Ramos (cell line): ENCODE measurements at regions not wholly inside any gene's neighbourhood (a gene's known extent, or its start where the extent isn't known, plus 50 kb on each side); places are given as distances from the start of the nearest gene placed in this dataset.

ENCODE experiments used
- in situ Hi-C: fragments of 300-500 bp; cut with MboI; formaldehyde crosslinking; loops from one replicate; pipeline ENCODE4 v1.14.3; 2022; ENCODE audit warnings: low sequenced_read_pairs; ENCODE audit not compliant: unreplicated experiment

DNA sequence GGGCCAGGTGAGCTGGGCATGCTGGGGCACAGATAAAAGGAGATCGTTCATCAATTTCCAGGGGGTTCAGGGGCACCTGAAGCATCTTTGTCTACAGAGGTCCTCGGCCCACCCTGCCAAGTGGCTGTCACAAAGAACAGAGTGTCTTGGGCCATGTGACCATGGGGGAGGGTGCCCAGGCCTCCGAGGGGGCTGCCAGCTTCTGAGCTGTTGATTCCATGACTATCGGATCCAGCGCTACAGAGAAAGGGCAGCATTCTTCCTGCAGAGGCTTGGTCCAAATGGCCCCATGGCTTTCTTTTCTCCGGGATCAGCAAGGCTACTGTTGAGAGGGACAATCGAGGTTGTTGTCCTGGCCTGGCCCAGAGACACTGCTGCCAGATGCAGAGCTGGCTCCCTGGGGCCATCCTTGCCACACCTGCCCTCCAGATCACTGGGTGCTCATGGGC, 289.2 kb downstream of the ZSWIM6 start:
- in situ Hi-C loops: no loop called here

- in situ Hi-C loops: no loop called here
Observed at GRCh38 chr5:61622156-61622555, 290.1 kb downstream of the ZSWIM6 start.

GRCh38 chr5:61623401-61624069, 291.5 kb downstream of the ZSWIM6 start:
- in situ Hi-C loops: no loop called here

GRCh38 chr5:61624553-61625136, 292.6 kb downstream of the ZSWIM6 start:
- in situ Hi-C loops: no loop called here

GRCh38 chr5:61625137-61625561, 293.1 kb downstream of the ZSWIM6 start:
- in situ Hi-C loops: no loop called here

GRCh38 chr5:61625681-61626621, 293.9 kb downstream of the ZSWIM6 start:
- in situ Hi-C loops: no loop called here

GRCh38 chr5:61626639-61627282, 294.7 kb downstream of the ZSWIM6 start:
- in situ Hi-C loops: no loop called here

DNA sequence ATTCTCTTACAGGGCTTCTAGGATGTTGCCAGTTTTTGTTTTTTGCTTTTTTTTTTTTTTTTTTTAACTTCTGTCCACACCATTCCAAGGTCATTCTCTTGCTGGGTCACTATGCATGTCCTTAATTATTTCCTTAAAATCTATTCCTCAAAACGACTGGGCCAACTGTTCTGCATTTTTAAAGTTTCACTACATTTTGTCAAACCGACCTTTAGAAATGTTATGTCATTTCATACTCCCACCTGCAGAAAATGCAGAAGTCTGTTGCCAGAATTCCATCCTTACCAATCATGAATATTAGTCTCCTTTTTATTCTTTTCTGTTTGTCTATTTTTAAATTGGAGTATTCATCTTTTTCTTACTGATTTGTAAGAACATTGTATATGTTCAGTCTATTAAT, 295.5 kb downstream of the ZSWIM6 start:
- in situ Hi-C loops: no loop called here

DNA sequence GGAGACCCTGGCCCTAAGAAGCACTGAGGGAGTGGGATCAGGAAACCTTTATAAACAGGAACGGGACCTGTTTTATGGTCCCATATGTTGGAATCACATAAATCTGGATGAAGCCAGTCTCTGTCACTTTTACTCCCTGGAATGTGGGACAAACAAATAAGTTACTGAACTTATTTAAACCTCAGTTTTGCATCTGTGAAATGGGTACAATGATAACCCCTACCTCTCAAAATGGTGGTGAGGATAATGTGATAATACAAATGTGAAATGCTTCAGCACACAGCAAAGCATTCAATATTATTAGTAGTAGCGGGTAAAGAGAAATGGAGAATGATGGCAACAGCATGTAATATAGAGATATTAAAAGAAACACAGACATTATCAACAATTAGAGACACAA, 298.9 kb downstream of the ZSWIM6 start:
- in situ Hi-C loops: no loop called here

DNA sequence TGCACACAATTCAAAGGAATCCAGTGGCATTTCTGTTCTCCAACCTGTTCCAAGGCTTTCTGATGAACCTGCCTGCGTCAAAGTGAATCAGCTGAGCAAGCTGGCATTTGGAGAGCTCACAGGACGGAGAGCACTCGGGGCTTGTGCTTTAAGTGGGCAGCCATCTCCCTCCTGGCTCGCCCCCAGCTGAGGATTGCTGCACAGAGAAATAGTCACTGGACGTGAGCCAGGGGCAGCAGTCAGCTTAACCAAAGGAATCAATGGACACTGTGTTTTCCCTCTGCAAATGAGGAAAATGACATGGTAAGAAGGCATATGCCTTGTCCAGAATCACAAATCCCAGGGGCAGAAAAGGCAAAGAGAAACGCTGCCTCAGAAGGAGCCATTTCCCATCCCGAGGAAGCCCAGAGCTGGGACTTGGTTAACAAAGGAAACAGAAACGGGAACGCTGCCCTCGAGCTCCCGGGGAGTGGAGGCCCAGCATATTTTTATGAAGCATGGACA, 299.4 kb downstream of the ZSWIM6 start:
- in situ Hi-C loops: no loop called here

GRCh38 chr5:61632064-61632463, 300.0 kb downstream of the ZSWIM6 start:
- in situ Hi-C loops: no loop called here

- in situ Hi-C loops: no loop called here
Observed at GRCh38 chr5:61635271-61635670, 303.2 kb downstream of the ZSWIM6 start.

GRCh38 chr5:61637566-61637965, 305.5 kb downstream of the ZSWIM6 start:
- in situ Hi-C loops: no loop called here

- in situ Hi-C loops: no loop called here
Observed at GRCh38 chr5:61638476-61638875, 306.4 kb downstream of the ZSWIM6 start.

- in situ Hi-C loops: no loop called here
Observed at GRCh38 chr5:61640179-61641021, 308.3 kb downstream of the ZSWIM6 start.

- in situ Hi-C loops: no loop called here
Observed at GRCh38 chr5:61641748-61642565, 309.9 kb downstream of the ZSWIM6 start.

DNA sequence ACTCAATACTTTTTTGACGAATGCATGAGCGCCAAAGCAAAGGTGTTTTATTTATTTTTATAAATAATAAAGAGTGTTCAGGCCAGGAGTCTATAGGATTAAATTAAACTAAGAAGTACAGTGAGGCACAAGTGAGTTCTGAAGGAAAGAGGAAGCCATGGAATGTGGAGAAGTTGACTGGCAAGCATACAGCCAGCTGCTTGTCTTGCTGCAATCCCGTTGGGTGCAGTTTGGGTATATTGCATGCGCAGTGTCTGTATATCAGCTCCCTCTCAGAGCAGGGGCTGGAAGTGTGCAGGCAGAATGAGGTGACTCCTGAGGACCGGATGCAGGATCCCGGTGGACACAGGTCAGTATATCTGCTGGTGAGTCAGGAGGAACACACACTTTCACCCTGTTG, 315.6 kb downstream of the ZSWIM6 start:
- in situ Hi-C loops: no loop called here

DNA sequence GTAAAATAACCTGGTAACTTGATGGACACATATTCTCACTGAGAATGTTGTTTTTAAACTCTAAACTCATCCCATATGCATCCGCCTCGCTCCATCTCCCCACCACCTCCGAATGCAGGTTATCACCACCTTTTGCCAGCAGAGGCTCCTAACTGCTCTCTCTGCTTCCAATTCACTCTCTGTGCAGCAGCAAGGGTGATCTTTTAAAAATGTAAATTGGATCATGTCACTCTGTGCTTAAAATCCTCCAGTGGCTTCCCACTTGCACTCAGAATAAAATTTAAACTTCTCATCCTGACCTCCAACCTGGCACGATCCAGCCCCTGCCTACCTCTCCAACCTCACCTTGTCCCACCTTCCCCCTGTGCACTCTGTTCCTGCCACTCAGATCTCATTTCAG, 317.2 kb downstream of the ZSWIM6 start:
- in situ Hi-C loops: no loop called here

GRCh38 chr5:61649971-61650370, 317.9 kb downstream of the ZSWIM6 start:
- in situ Hi-C loops: loop anchor here (25.0 kb wide), 1 partner anchor 988 kb away; no protein-coding TSS in a partner anchor
